Stromal cell of bone marrow (primary cell): ENCODE measurements at regions not wholly inside any gene's neighbourhood (a gene's known extent, or its start where the extent isn't known, plus 50 kb on each side); places are given as distances from the start of the nearest gene placed in this dataset.
"Not testable (repeated sequence)": the region's sequence is repeated elsewhere in the genome, so short reads cannot be mapped to it uniquely, and the experiment has no call there.

Source experiments
- DNase-seq: peaks from one replicate; pipeline ENCODE4 v3.0.0-alpha.2; 2012; ENCODE audit warnings: low read depth

GRCh38 chr2:185507719-185508118, 230.9 kb upstream of the FSIP2 start:
- DNase-seq = no peak

- no peak for DNase-seq
Measured at GRCh38 chr2:185510060-185510459, 228.5 kb upstream of the FSIP2 start.

GRCh38 chr2:185511925-185512324, 226.7 kb upstream of the FSIP2 start:
- DNase-seq = no peak

GRCh38 chr2:185522472-185522871, 216.1 kb upstream of the FSIP2 start:
- DNase-seq = no peak

GRCh38 chr2:185524242-185524641, 214.4 kb upstream of the FSIP2 start:
- DNase-seq = not testable (repeated sequence)

GRCh38 chr2:185526161-185526560, 212.4 kb upstream of the FSIP2 start:
- DNase-seq = no peak

GRCh38 chr2:185531721-185532120, 206.9 kb upstream of the FSIP2 start:
- DNase-seq = no peak

- DNase-seq = no peak
Measured at GRCh38 chr2:185537689-185538088, 200.9 kb upstream of the FSIP2 start.

- no peak for DNase-seq
Measured at GRCh38 chr2:185567196-185567595, 171.4 kb upstream of the FSIP2 start.

GRCh38 chr2:185567940-185568339, 170.7 kb upstream of the FSIP2 start:
- DNase-seq = no peak

GRCh38 chr2:185578322-185578721, 160.3 kb upstream of the FSIP2 start:
- no peak for DNase-seq

GRCh38 chr2:185583058-185583816, 155.4 kb upstream of the FSIP2 start:
- peak; percentile 14 for DNase-seq

- DNase-seq = not testable (repeated sequence)
Measured at GRCh38 chr2:185585165-185585564, 153.4 kb upstream of the FSIP2 start.

GRCh38 chr2:185591276-185591675, 147.3 kb upstream of the FSIP2 start:
- not testable (repeated sequence) for DNase-seq

- DNase-seq = no peak
Measured at GRCh38 chr2:185607945-185608344, 130.7 kb upstream of the FSIP2 start.

GRCh38 chr2:185608799-185609198, 129.8 kb upstream of the FSIP2 start:
- DNase-seq = peak; percentile 3

- DNase-seq = no peak
Measured at GRCh38 chr2:185610301-185610700, 128.3 kb upstream of the FSIP2 start.

GRCh38 chr2:185618625-185619024, 120.0 kb upstream of the FSIP2 start:
- no peak for DNase-seq

GRCh38 chr2:185625604-185626003, 113.0 kb upstream of the FSIP2 start:
- DNase-seq = no peak

GRCh38 chr2:185628985-185629384, 109.6 kb upstream of the FSIP2 start:
- DNase-seq = no peak

- no peak for DNase-seq
Measured at GRCh38 chr2:185633621-185634020, 105.0 kb upstream of the FSIP2 start.

- DNase-seq = no peak
Measured at GRCh38 chr2:185638771-185639170, 99.8 kb upstream of the FSIP2 start.

- DNase-seq = no peak
Measured at GRCh38 chr2:185640588-185640987, 98.0 kb upstream of the FSIP2 start.

- no peak for DNase-seq
Measured at GRCh38 chr2:185643434-185643833, 95.2 kb upstream of the FSIP2 start.
